Astrocyte (in vitro differentiated cells and primary cell): ENCODE measurements at regions not wholly inside any gene's neighbourhood (a gene's known extent, or its start where the extent isn't known, plus 50 kb on each side); places are given as distances from the start of the nearest gene placed in this dataset.

ENCODE experiments used
- DNase-seq: peaks from one replicate; pipeline ENCODE4 v3.0.0-alpha.2; 2010; ENCODE audit warnings: low read depth
- FAIRE-seq: peaks from 2 replicates; lab custom pipeline; 2011; peaks lifted over from hg19 to GRCh38; lab: Jason Lieb, UNC
- H2AFZ ChIP-seq: 2 replicates; pipeline ENCODE4 v1.6.0; 2012; ENCODE audit warnings: low read depth, low read length, inconsistent platforms
- H3K27ac ChIP-seq: 2 replicates; pipeline ENCODE4 v1.5.1; 2011; ENCODE audit warnings: low read depth, low read length, inconsistent platforms
- H3K27me3 ChIP-seq: 2 replicates; pipeline ENCODE4 v1.6.0; 2011; ENCODE audit warnings: low read length, inconsistent platforms; ENCODE audit not compliant: insufficient read depth
- H3K36me3 ChIP-seq: 2 replicates; pipeline ENCODE4 v1.5.1; 2011; ENCODE audit warnings: low read length, inconsistent platforms; ENCODE audit not compliant: insufficient read depth
- H3K4me1 ChIP-seq: 2 replicates; pipeline ENCODE4 v1.5.1; 2011; ENCODE audit warnings: low read length, inconsistent platforms; ENCODE audit not compliant: insufficient read depth
- H3K4me2 ChIP-seq: 2 replicates; pipeline ENCODE4 v1.6.0; 2012; ENCODE audit warnings: low read length, inconsistent platforms
- H3K4me3 ChIP-seq: 2 replicates; pipeline ENCODE4 v1.5.1; 2011; ENCODE audit warnings: low read depth, mild to moderate bottlenecking, low read length, inconsistent platforms; ENCODE audit not compliant: insufficient read depth
- H3K79me2 ChIP-seq: 2 replicates; pipeline ENCODE4 v1.6.0; 2012; ENCODE audit warnings: mild to moderate bottlenecking, low read length, inconsistent platforms; ENCODE audit not compliant: insufficient read depth
- H3K9ac ChIP-seq: 2 replicates; pipeline ENCODE4 v1.6.0; 2012; ENCODE audit warnings: mild to moderate bottlenecking, low read length, inconsistent platforms
- H3K9me3 ChIP-seq: 2 replicates; pipeline ENCODE4 v1.5.1; 2012; ENCODE audit warnings: low read depth, mild to moderate bottlenecking, low read length, inconsistent platforms; ENCODE audit not compliant: insufficient read depth
- H4K20me1 ChIP-seq: 2 replicates; pipeline ENCODE4 v1.6.0; 2012; ENCODE audit warnings: low read length, inconsistent platforms; ENCODE audit not compliant: insufficient read depth
- H3K27ac Mint-ChIP-seq: one replicate; pipeline ENCODE4 v1.8.0; 2021; ENCODE audit warnings: mild to moderate bottlenecking, mixed read lengths; ENCODE audit not compliant: unreplicated experiment
- H3K27me3 Mint-ChIP-seq: one replicate; pipeline ENCODE4 v1.8.0; 2021; ENCODE audit warnings: low read depth, mixed read lengths; ENCODE audit not compliant: unreplicated experiment
- H3K36me3 Mint-ChIP-seq: one replicate; pipeline ENCODE4 v1.8.0; 2021; ENCODE audit warnings: low read depth, mixed read lengths; ENCODE audit not compliant: unreplicated experiment
- H3K4me1 Mint-ChIP-seq: one replicate; pipeline ENCODE4 v1.8.0; 2021; ENCODE audit warnings: low read depth, mixed read lengths; ENCODE audit not compliant: unreplicated experiment
- H3K4me3 Mint-ChIP-seq: one replicate; pipeline ENCODE4 v1.8.0; 2021; ENCODE audit warnings: mild to moderate bottlenecking, moderate library complexity, mixed read lengths; ENCODE audit not compliant: unreplicated experiment
- H3K9me3 Mint-ChIP-seq: one replicate; pipeline ENCODE4 v1.8.0; 2021; ENCODE audit warnings: mild to moderate bottlenecking, mixed read lengths; ENCODE audit not compliant: unreplicated experiment
- EZH2 ChIP-seq: IDR thresholded peaks from 2 replicates; pipeline ENCODE4 v1.6.1; 2012; ENCODE audit warnings: mild to moderate bottlenecking, low read length, inconsistent platforms; ENCODE audit not compliant: insufficient read depth
- TF ChIP-seq, protein P1 (sequence below): IDR thresholded peaks from 2 replicates; pipeline ENCODE4 v1.5.1; 2011; ENCODE audit warnings: low read depth, mild to moderate bottlenecking, inconsistent platforms, low read length, moderate library complexity; ENCODE audit not compliant: insufficient read depth

DNA sequence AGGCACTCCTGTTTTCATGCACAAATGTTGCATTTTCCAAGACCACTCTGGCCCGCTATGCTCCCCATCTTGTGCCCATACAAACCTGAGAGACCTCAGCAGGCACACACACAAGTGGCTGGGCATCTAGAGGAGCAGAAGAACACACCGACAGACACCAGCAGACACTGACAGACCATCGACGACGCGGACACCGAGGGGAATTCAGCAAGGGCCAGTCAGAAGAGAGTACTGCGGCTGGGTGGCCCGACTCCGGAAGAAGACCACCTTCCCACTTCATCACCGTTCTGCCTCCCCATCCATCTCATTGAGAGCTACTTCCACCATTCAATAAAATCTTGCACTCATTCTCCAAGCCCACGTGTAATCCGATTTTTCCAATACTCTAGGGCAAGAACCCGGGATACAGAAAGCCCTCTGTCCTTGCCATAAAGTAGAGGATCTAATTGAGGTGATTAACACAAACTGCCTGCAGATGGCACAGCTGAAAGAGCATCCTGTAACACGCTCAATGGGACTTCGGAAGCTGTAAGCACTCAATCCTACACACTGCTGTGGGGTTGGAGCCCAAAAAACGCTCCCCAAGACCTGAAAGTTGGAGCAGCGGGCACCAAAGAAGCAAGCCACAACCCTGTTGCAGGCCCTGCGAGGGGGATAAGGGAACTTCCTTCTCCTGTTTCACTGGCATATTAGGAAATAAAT, 780.9 kb downstream of the ARAP2 start:
- TF ChIP-seq, protein P1, sequence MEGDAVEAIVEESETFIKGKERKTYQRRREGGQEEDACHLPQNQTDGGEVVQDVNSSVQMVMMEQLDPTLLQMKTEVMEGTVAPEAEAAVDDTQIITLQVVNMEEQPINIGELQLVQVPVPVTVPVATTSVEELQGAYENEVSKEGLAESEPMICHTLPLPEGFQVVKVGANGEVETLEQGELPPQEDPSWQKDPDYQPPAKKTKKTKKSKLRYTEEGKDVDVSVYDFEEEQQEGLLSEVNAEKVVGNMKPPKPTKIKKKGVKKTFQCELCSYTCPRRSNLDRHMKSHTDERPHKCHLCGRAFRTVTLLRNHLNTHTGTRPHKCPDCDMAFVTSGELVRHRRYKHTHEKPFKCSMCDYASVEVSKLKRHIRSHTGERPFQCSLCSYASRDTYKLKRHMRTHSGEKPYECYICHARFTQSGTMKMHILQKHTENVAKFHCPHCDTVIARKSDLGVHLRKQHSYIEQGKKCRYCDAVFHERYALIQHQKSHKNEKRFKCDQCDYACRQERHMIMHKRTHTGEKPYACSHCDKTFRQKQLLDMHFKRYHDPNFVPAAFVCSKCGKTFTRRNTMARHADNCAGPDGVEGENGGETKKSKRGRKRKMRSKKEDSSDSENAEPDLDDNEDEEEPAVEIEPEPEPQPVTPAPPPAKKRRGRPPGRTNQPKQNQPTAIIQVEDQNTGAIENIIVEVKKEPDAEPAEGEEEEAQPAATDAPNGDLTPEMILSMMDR: no peak
- no peak for TF ChIP-seq EZH2
- H4K20me1 ChIP-seq: no peaks in the 10 kb centered on the region
- no peaks in the 10 kb centered on the region for H3K36me3 ChIP-seq
- peaks cover 2% of the 10 kb centered on the region for H3K9me3 Mint-ChIP-seq
- no peaks in the 10 kb centered on the region for H3K36me3 Mint-ChIP-seq
- H3K4me3 ChIP-seq: no peak overlapping the region
- H2AFZ ChIP-seq: no peak overlapping the region
- no peak overlapping the region for H3K27ac ChIP-seq
- H3K27me3 ChIP-seq: no peaks in the 10 kb centered on the region
- peaks cover 8% of the 10 kb centered on the region for H3K9me3 ChIP-seq
- H3K4me1 ChIP-seq: no peaks in the 10 kb centered on the region
- peak overlapping the region; percentile 2 for H3K27ac Mint-ChIP-seq
- no peaks in the 10 kb centered on the region for H3K27me3 Mint-ChIP-seq
- no peak overlapping the region for H3K9ac ChIP-seq
- H3K4me1 Mint-ChIP-seq: peaks cover 5% of the 10 kb centered on the region
- no peak for DNase-seq
- no peak overlapping the region for H3K4me2 ChIP-seq
- FAIRE-seq: no peak
- no peak overlapping the region for H3K4me3 Mint-ChIP-seq
- H3K79me2 ChIP-seq: no peaks in the 10 kb centered on the region

- H2AFZ ChIP-seq: no peak overlapping the region
Measured at GRCh38 chr4:35464964-35465528, 779.3 kb downstream of the ARAP2 start.

More at GRCh38 chr4:35464964-35465528, 779.3 kb downstream of the ARAP2 start:
- H3K4me1 Mint-ChIP-seq: peaks cover 5% of the 10 kb centered on the region
- no peak overlapping the region for H3K27ac ChIP-seq
- no peaks in the 10 kb centered on the region for H3K36me3 Mint-ChIP-seq
- H3K9me3 Mint-ChIP-seq: peaks cover 2% of the 10 kb centered on the region
- no peaks in the 10 kb centered on the region for H3K27me3 Mint-ChIP-seq
- H3K4me1 ChIP-seq: no peaks in the 10 kb centered on the region
- no peak overlapping the region for H3K4me3 ChIP-seq
- H3K27ac Mint-ChIP-seq: no peak overlapping the region
- no peak for FAIRE-seq
- H3K9me3 ChIP-seq: peaks cover 8% of the 10 kb centered on the region
- H3K79me2 ChIP-seq: no peaks in the 10 kb centered on the region
- no peaks in the 10 kb centered on the region for H4K20me1 ChIP-seq
- no peak overlapping the region for H3K4me3 Mint-ChIP-seq
- H3K27me3 ChIP-seq: no peaks in the 10 kb centered on the region
- no peak overlapping the region for H3K4me2 ChIP-seq
- H3K36me3 ChIP-seq: no peaks in the 10 kb centered on the region
- TF ChIP-seq, protein P1: no peak
- TF ChIP-seq EZH2: no peak
- no peak overlapping the region for H3K9ac ChIP-seq
- no peak for DNase-seq
